GM18951 (cell line): ENCODE measurements at regions not wholly inside any gene's neighbourhood (a gene's known extent, or its start where the extent isn't known, plus 50 kb on each side); places are given as distances from the start of the nearest gene placed in this dataset.
"Not testable (repeated sequence)": the region's sequence is repeated elsewhere in the genome, so short reads cannot be mapped to it uniquely, and the experiment has no call there.

Experiments
- POLR2A ChIP-seq: IDR thresholded peaks from 4 replicates; pipeline ENCODE4 v1.6.1; 2011; ENCODE audit warnings: mild to moderate bottlenecking; ENCODE audit not compliant: insufficient read length, insufficient read depth; ENCODE audit errors: extremely low read depth
- in situ Hi-C: fragments of 300-500 bp; cut with MboI; formaldehyde crosslinking; loops from one replicate; pipeline ENCODE4 v1.12.0; 2022; ENCODE audit warnings: low sequenced_read_pairs, mixed read lengths, inconsistent platforms; ENCODE audit not compliant: unreplicated experiment

DNA sequence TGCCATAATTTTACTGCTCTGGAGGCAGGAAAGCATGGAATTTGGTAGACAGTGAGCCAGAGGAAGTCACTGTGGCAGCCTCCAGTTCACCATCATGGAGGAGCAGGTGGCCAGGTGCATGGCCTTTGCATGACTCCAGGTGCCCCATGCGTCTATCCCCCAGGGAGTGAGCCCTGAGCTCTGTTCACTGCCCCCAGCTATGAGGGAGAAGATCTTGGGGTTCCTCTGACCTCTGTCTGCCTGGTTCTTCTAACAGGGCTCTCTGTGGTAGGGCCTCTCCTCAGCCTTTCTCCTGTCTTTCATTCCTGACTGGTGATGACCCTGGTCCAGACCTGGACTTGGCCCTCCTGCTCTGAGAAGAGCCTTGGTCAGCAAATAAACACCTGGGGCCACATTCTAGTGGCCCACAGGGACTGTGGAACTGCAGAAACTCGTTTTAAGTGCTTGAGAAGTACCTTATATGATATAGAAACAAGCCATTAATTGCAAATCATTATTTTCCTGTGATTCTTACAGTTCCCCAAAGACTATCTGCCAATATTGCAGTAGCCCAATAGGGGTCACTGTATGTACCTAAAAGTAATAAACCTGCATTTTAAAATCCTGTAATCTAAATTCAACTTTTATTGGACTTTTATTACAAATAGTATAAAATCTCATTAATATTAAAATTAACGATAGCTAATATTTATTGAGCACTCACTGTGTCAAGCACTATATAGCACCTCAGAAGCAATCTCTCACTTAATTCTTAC, 120.0 kb upstream of the SYT13 start:
- in situ Hi-C loops: no loop called here
- TF ChIP-seq POLR2A: no peak

- in situ Hi-C loops: not testable (repeated sequence)
Measured at GRCh38 chr11:45403521-45403920, 117.4 kb upstream of the SYT13 start.

GRCh38 chr11:45402049-45402630, 116.0 kb upstream of the SYT13 start:
- in situ Hi-C loops: no loop called here
- TF ChIP-seq POLR2A: no peak

DNA sequence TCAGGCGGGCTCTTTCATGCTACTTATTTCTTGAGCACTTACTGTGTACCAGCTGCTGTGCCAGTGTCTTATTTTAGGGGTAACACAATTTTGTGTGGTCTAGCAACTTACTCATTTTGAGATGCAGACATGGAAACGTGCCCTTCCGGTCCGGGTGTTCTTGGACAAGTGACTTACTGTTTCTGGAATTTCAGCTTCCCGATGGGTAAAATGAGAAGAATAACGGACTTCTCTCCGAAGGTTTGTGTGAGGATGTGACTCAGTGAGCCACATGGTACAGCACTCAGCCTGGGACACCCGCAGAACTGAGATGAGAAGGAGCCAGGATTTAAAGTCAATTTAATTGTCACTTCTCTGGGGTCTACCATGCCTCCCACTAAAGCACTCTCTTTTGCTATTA, 114.5 kb upstream of the SYT13 start:
- TF ChIP-seq POLR2A: no peak
- in situ Hi-C loops: no loop called here

GRCh38 chr11:45399166-45399565, 113.0 kb upstream of the SYT13 start:
- in situ Hi-C loops: no loop called here

GRCh38 chr11:45398325-45398724, 112.2 kb upstream of the SYT13 start:
- no peak for TF ChIP-seq POLR2A

More at GRCh38 chr11:45399166-45399565, 113.0 kb upstream of the SYT13 start:
- no peak for TF ChIP-seq POLR2A

GRCh38 chr11:45396394-45396793, 110.3 kb upstream of the SYT13 start:
- in situ Hi-C loops: no loop called here
- TF ChIP-seq POLR2A: no peak

More at GRCh38 chr11:45398325-45398724, 112.2 kb upstream of the SYT13 start:
- in situ Hi-C loops: no loop called here

GRCh38 chr11:45395947-45396346, 109.8 kb upstream of the SYT13 start:
- in situ Hi-C loops: no loop called here
- no peak for TF ChIP-seq POLR2A

DNA sequence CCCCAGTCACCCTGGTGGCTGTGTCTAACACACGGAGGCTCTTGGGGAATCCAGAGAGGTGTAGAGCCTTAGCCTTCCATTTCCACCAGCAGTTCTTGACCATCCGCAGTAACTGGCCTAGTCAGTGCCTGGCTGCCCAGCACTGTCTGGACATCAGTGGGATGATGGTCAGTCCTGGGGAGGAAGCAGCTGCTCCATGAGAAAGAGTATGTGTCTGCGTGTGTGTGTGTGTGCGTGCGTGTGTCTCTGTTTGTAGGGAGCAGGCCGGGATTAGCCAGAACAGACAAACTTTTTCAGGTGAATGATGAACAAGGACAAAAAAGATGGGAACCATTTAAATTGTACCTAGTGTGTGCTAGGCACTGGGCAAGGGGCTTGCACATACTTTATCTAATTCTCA, 109.3 kb upstream of the SYT13 start:
- in situ Hi-C loops: no loop called here

DNA sequence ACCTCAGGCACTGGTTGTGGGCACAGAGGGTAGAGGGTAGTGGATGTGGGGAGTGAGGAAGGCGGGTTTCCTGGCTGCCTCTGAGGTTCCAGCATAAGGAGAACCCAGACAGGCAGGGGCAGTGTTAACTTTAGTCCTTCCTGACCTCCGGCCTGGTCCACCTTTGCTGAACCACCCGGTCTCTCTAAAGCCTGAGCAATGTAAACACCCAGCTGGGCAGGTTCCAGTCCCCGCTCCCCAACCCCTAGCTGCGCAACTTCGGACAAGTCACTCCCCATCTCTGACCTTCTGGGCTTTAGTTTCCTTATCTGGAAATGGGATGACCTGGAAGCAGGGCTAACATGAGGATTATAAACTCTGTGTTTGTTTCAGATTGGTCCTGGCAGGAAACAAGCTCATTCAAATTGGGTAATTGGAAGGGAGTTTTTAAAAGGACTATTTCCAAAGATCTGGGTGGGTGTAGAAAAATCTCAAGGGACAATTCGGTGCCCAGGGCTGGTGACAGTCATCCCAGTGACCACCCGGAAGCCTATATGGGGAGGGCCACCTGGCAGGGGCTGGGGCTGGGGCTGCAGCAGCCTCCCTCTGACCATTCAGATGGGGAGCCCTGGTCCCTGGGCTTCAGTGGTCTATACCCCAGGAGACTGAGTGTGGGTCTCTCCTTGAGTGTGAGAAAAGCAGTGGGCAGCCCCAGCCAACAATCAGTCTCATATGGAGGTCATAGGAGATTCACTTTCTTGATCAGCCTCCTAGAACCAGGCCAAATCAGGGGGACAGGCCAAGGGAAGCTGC, 108.3 kb upstream of the SYT13 start:
- in situ Hi-C loops: no loop called here
- TF ChIP-seq POLR2A: no peak

More for the DNA sequence above, 109.3 kb upstream of the SYT13 start:
- TF ChIP-seq POLR2A: no peak

DNA sequence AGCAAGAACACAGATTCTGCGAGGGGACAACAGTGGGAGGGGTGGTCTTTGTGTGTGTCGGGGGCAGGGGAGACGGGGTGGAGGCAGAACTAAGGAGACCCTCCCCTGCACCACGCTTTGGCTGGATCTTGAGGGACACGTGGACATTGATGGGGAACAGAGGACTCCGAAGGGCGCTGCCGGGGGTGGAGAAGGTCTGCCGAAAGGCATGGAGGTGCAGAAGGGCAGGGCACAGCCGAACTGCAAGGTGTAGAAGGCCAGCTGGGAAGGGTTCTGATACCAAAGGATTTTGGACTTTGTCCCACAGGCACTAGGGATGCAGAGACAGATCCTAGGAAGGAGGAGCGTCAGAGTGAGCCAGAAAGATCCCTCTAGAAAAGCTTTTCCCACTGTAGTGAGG, 107.7 kb upstream of the SYT13 start:
- in situ Hi-C loops: no loop called here
- no peak for TF ChIP-seq POLR2A

DNA sequence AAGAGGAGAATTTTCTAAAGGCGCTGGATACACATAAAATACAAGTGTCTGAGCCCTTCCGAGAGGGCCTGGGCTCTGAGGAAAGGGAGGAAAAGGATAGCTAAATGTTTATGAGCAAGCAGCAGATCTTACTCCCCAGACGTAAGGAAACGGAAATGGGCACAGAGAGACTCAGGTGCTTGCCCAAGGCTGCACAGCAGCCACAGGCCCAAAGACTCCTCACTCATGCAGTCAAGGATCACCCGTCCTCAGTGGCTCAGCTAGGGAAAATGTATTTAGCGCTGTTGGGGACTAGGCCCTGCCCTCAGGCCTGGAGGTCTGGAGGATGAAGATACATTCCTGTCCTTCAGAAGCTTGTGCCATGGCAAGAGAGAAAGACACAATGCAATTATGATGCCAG, 107.2 kb upstream of the SYT13 start:
- TF ChIP-seq POLR2A: no peak

DNA sequence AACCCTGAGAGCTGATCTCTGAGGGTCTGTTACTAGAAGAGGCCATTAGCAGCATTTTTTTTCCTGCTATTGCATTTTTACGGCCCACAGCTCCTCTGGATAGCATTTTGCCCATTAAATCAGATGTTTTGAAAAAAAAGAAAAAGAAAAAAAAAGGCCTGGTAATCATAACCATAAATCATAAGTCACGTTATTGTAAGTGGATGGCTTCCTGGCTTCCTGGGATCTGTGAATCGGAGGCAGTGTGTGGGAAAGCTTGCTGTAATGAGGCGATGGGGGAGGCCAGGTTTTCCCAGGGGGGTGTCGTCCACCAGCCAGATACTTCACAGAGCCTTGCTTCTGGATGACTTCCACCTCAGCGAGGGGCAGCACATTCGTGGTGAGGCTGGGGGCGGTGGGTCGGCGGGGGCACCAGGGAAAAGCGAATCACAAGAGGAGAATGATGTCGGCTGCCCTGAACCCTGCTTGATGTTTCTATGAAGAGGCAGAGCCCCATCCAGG, 106.5 kb upstream of the SYT13 start:
- in situ Hi-C loops: no loop called here
- no peak for TF ChIP-seq POLR2A

More for the DNA sequence above, 107.2 kb upstream of the SYT13 start:
- in situ Hi-C loops: no loop called here
